Mesothelial cell of epicardium (in vitro differentiated cells): ENCODE measurements at regions not wholly inside any gene's neighbourhood (a gene's known extent, or its start where the extent isn't known, plus 50 kb on each side); places are given as distances from the start of the nearest gene placed in this dataset.
"Not testable (repeated sequence)": the region's sequence is repeated elsewhere in the genome, so short reads cannot be mapped to it uniquely, and the experiment has no call there.

Experiments
- DNase-seq, 2 experiments: peaks; one replicate each; pipeline ENCODE4 v3.0.0; 2021; ENCODE audit warnings: low spot score in 2 of 2; ENCODE audit not compliant: unreplicated experiment in 2 of 2
- H3K27ac Mint-ChIP-seq: 2 replicates; pipeline ENCODE4 v1.8.0; 2021; ENCODE audit warnings: mixed read lengths
- H3K27me3 Mint-ChIP-seq: 2 replicates; pipeline ENCODE4 v1.8.0; 2021; ENCODE audit warnings: low read depth, mixed read lengths
- H3K36me3 Mint-ChIP-seq: 2 replicates; pipeline ENCODE4 v1.8.0; 2021; ENCODE audit warnings: mixed read lengths
- H3K4me1 Mint-ChIP-seq: 2 replicates; pipeline ENCODE4 v1.8.0; 2021; ENCODE audit warnings: mixed read lengths
- H3K4me3 Mint-ChIP-seq: 2 replicates; pipeline ENCODE4 v1.8.0; 2021; ENCODE audit warnings: mild to moderate bottlenecking, moderate library complexity, mixed read lengths
- H3K9me3 Mint-ChIP-seq: 2 replicates; pipeline ENCODE4 v1.8.0; 2021; ENCODE audit warnings: mixed read lengths
- TF ChIP-seq, protein P1 (sequence below): fragments of 200-600 bp; sonication (generic); IDR thresholded peaks from one replicate; pipeline ENCODE4 v1.5.0; 2021; ENCODE audit warnings: antibody characterized with exemption; ENCODE audit not compliant: unreplicated experiment

DNA sequence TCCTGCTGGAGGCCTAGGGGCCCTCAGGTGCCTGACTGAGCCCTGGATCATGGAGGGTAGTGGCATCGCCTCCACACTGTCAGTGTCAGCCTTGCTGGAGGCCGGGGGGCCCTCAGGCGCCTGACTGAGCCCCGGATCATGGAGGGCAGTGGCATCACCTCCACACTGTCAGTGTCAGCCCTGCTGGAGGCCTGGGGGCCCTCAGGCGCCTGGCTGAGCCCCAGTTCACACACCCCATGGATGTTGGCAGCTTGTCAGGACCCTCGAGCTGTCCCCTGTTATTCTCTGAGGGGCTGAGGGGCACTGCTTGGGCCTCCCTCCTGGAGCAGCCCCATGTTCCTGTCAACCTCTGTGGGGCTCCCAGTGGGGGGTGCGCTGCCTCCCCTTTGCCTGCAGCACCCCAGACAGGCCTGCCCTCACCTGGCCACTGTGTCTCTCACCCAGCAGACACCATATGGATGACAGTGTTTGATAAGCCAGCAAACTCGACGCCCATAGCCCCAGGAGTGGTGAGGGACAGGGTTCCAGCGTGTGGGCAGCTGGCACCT is 197.6 kb downstream of the LIPI start:
- no peaks in the 10 kb centered on the region for H3K4me1 Mint-ChIP-seq
- H3K27me3 Mint-ChIP-seq, result no peaks in the 10 kb centered on the region
- peaks cover 2% of the 10 kb centered on the region for H3K36me3 Mint-ChIP-seq
- no peak overlapping the region for H3K27ac Mint-ChIP-seq
- H3K9me3 Mint-ChIP-seq, result peaks cover 6% of the 10 kb centered on the region
- no peak overlapping the region for H3K4me3 Mint-ChIP-seq
- TF ChIP-seq, protein P1, sequence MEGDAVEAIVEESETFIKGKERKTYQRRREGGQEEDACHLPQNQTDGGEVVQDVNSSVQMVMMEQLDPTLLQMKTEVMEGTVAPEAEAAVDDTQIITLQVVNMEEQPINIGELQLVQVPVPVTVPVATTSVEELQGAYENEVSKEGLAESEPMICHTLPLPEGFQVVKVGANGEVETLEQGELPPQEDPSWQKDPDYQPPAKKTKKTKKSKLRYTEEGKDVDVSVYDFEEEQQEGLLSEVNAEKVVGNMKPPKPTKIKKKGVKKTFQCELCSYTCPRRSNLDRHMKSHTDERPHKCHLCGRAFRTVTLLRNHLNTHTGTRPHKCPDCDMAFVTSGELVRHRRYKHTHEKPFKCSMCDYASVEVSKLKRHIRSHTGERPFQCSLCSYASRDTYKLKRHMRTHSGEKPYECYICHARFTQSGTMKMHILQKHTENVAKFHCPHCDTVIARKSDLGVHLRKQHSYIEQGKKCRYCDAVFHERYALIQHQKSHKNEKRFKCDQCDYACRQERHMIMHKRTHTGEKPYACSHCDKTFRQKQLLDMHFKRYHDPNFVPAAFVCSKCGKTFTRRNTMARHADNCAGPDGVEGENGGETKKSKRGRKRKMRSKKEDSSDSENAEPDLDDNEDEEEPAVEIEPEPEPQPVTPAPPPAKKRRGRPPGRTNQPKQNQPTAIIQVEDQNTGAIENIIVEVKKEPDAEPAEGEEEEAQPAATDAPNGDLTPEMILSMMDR, result no peak
- DNase-seq, result no peak

DNA sequence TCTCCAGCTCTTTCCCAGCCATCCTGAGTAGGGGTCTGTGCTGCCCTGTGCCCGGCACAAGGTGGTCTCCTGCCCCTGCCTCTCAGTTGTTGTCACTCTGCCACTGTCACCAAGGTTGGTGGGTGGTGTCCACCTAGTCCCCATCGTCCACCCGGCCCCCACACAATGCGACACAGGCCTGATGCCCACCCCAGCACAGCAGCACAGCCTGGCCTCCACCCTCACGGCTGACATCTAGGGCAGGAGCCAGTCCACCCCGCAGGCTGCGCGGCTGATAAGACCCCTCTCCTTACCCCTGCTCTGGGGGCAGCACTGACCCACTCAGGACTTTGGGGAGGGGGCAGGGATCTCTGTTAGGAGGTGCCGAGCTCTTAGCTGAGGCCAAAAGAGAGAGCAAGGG is 198.3 kb downstream of the LIPI start:
- DNase-seq, result no peak
- H3K27ac Mint-ChIP-seq, result no peak overlapping the region

DNA sequence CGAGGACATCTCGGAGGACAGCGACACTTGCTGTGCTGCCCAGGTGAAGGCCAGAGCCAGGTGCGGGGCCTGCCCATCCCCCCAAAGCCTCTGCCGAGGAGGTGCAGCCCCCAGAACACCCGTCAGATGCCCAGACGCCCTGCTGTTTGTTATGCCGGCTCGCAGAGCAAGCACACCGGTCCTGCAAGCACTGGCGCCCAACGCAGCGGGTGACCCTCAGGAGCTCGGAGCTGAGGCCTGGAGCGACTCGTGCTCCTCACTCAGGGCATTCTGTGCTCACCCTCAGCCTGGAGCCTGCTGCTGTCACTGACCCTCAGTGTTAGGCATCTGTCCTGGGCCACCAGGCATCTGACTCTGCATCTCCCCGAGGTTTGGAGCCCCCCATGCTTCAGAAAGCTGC is 199.0 kb downstream of the LIPI start:
- not testable (repeated sequence) for DNase-seq, H3K27me3 Mint-ChIP-seq, H3K36me3 Mint-ChIP-seq, H3K27ac Mint-ChIP-seq, H3K9me3 Mint-ChIP-seq, H3K4me3 Mint-ChIP-seq, H3K4me1 Mint-ChIP-seq

More for the DNA sequence above, 198.3 kb downstream of the LIPI start:
- TF ChIP-seq, protein P1, result no peak
- no peaks in the 10 kb centered on the region for H3K4me1 Mint-ChIP-seq
- peaks cover 4% of the 10 kb centered on the region for H3K9me3 Mint-ChIP-seq
- no peaks in the 10 kb centered on the region for H3K27me3 Mint-ChIP-seq
- no peak overlapping the region for H3K4me3 Mint-ChIP-seq
- H3K36me3 Mint-ChIP-seq, result no peaks in the 10 kb centered on the region

DNA sequence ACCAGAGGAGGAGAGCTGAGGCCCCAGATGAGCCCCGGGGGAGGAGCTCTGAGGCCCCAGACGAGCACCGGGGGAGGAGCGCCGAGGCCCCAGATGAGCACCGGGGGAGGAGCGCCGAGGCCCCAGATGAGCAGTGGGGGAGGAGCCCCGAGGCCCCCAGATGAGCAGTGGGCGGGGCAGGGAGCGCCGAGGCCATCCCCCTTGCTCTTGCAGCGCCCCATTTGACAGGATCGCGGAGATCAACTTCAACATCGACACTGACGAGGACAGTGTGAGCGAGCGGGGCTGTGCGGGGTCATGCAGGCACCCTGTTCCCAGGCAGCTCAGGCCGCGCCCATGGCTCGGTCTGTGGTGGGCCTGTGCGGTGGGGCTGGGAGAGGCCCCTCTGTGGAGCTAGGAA is 199.6 kb downstream of the LIPI start:
- not testable (repeated sequence) for H3K9me3 Mint-ChIP-seq, H3K27me3 Mint-ChIP-seq, H3K4me3 Mint-ChIP-seq, DNase-seq, H3K36me3 Mint-ChIP-seq, H3K27ac Mint-ChIP-seq, H3K4me1 Mint-ChIP-seq

DNA sequence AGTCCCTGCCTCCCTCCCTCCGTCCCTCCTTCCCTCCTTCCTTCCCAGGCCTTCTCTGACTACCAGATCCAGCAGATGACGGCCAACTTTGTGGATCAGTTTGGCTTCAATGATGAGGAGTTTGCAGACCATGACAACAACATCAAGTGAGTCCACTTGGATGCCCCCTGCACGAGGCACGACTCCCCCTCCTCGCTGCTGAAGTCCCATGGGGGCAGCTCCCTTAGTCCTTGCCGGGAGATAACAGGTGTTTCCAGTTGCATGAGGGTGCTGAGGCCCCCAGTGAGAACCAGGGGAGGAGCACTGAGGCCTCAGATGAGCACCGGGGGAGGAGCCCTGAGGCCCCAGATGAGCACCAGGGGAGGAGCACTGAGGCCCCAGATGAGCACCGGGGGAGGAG is 200.0 kb downstream of the LIPI start:
- H3K27me3 Mint-ChIP-seq, result no peaks in the 10 kb centered on the region
- no peaks in the 10 kb centered on the region for H3K36me3 Mint-ChIP-seq
- H3K27ac Mint-ChIP-seq, result no peak overlapping the region
- no peak overlapping the region for H3K4me3 Mint-ChIP-seq
- H3K4me1 Mint-ChIP-seq, result no peaks in the 10 kb centered on the region
- TF ChIP-seq, protein P1, result no peak
- DNase-seq, result no peak
- peaks cover 4% of the 10 kb centered on the region for H3K9me3 Mint-ChIP-seq

DNA sequence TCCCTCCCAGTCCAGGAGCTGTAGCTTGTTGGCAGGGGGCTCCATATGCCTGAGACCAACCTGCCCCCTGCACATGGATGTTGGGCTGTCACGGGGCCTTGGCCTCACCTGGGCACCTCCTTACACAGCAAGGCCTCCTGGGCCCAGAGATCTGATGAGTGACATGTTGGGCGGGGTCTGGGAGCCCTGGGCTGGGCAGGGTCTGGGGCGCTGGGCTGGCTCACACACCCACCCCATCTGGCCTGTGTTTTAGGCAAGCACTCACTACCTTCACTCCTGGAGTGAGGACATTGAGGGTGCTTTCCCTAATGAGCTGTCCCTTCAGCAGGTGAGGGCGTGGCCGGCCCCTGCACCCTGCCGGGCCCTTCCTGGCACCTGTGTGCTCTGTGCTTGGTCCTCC is 200.8 kb downstream of the LIPI start:
- H3K27ac Mint-ChIP-seq, H3K27me3 Mint-ChIP-seq, DNase-seq, H3K36me3 Mint-ChIP-seq, H3K9me3 Mint-ChIP-seq, H3K4me3 Mint-ChIP-seq, H3K4me1 Mint-ChIP-seq: not testable (repeated sequence)

DNA sequence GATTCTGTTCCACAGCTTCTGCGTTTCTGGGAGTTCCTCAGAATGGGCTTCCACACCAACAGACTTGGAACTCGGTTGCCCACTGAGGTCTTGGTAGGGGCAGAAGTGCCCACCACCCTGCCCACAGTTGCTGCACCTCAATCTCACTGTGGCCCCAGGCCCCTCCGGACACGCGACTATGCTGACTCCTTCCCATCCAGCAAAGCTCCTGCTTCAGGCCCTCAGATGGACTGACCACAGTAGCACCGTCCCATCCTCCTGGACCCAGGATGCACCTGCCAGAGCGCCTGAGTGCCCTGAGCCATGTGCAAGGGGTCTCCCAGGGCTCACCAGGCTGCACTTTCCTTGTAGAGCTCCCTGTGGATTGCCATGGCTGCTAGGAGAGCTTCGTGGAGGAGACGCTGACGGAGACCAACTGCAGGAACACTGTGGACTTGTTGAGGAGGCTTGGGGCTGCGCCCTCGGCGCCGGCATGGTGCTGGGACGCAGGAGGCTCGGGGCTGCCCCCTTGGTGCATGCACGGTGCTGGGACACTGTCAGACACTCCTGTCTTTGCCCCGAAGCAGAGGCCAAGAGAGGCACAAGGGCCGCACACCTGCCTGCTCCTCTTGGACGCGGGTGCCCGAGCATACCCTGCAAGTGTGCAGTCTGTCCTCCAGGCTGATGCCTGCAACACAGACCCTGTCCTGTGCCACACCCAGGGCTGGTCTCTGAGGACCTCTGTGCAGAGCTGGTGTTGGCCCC is 201.3 kb downstream of the LIPI start:
- not testable (repeated sequence) for DNase-seq, H3K27me3 Mint-ChIP-seq, H3K4me3 Mint-ChIP-seq, H3K9me3 Mint-ChIP-seq, H3K4me1 Mint-ChIP-seq, H3K36me3 Mint-ChIP-seq, H3K27ac Mint-ChIP-seq

DNA sequence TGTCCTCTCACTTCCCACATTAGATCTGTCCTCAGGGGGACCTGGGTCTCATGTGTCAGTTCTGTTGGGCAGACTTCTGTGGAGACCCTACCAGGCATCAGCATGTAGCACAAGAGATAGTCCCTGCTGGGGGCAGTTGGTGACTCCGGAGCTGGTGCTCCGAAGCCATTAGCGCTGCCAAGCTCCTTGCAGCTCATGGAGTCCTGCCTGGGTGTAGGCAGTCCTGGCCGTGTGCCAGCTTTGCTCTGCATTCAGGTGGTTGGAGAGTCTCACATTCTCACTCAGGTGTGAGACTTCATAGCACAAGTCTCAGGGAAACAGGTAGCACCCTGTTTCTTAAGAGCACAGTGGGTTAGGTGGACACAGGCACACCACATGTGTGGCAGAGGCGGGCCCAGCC is 202.3 kb downstream of the LIPI start:
- H3K4me1 Mint-ChIP-seq, H3K4me3 Mint-ChIP-seq, H3K27ac Mint-ChIP-seq, H3K36me3 Mint-ChIP-seq, H3K27me3 Mint-ChIP-seq, H3K9me3 Mint-ChIP-seq, DNase-seq: not testable (repeated sequence)

DNA sequence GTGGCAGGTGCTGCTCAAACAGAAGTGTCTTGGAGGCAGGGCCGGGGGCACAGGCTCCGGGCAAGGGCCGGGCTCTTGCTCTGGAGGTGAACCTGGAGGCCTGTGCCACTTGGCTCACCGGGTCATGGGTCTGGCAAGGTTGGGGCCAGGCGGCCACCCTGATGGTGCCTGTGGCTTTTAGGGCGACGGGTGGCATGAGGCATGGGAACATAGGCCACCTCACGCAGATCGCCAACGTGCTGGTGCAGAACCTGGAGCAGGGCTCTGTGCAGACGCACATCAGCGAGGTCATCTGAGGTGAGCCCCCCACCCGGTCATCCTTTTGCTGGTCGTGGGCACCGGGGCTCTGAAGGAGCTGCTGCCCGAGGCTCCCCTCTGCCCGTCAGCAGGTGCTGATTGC is 202.7 kb downstream of the LIPI start:
- not testable (repeated sequence) for H3K27me3 Mint-ChIP-seq, H3K36me3 Mint-ChIP-seq, H3K27ac Mint-ChIP-seq, H3K9me3 Mint-ChIP-seq, H3K4me1 Mint-ChIP-seq, H3K4me3 Mint-ChIP-seq, DNase-seq

DNA sequence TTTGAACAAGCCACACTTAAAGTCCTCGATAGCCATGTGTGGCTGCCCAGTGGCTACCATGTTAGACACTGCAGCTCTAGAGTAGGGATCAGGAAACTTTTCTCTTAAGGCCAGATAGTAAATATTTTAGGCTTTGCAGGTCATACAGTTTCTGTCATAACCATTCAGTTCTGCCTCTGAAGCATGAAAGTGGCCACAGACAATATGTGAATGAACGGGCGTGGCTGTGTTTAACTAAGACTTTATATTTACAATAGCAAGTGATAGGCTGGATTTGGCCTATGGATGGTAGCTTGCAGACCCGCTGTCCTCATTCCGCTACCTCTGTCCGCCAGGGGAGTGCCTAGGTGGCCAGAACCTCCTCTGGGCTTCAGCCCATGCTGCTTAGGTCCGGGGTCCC is 204.6 kb downstream of the LIPI start:
- H3K27ac Mint-ChIP-seq, H3K36me3 Mint-ChIP-seq, H3K27me3 Mint-ChIP-seq, H3K4me1 Mint-ChIP-seq, H3K4me3 Mint-ChIP-seq, DNase-seq: not testable (repeated sequence)
- H3K9me3 Mint-ChIP-seq, result peaks cover 14% of the 10 kb centered on the region
